H1 (cell line): ENCODE measurements at regions not wholly inside any gene's neighbourhood (a gene's known extent, or its start where the extent isn't known, plus 50 kb on each side); places are given as distances from the start of the nearest gene placed in this dataset.
A peak's percentile ranks its signal among the peaks of the same experiment; 100 is the strongest.

ENCODE experiments used
- CTCF ChIA-PET: fragments of 300-600 bp; sonication (Branson Sonifier 250); formaldehyde crosslinking; loops from one replicate; lab custom pipeline; 2021; ENCODE audit not compliant: partially characterized antibody; lab: Charles Lee
- POLR2A ChIA-PET: fragments of 300-600 bp; sonication (Branson Sonifier 250); formaldehyde crosslinking; loops from one replicate; lab custom pipeline; 2021; ENCODE audit warnings: inconsistent platforms; ENCODE audit not compliant: partially characterized antibody; lab: Charles Lee
- DNase-seq, 2 experiments: peaks; one replicate each; pipeline versions ENCODE4 v3.0.0 to v3.0.0-alpha.2; 2010 to 2022; ENCODE audit warnings: low spot score in 2 of 2, low read depth in 1 of 2, mixed read lengths in 1 of 2
- FAIRE-seq: peaks from 2 replicates; lab custom pipeline; 2011; peaks lifted over from hg19 to GRCh38; lab: Jason Lieb, UNC
- H2AFZ ChIP-seq: 2 replicates; pipeline ENCODE4 v1.8.1; 2012; ENCODE audit warnings: low read length, inconsistent platforms
- H2AK5ac ChIP-seq: 2 replicates; pipeline ENCODE4 v1.6.1; 2013; ENCODE audit warnings: low read depth, low read length
- H2BK120ac ChIP-seq: replicated peaks from 2 replicates; pipeline ENCODE3; 2013; ENCODE audit warnings: low read depth, low read length, inconsistent platforms
- H2BK12ac ChIP-seq: 2 replicates; pipeline ENCODE4 v1.6.1; 2013; ENCODE audit warnings: low read depth, low read length
- H2BK15ac ChIP-seq: 2 replicates; pipeline ENCODE4 v1.6.1; 2013; ENCODE audit warnings: low read length
- H2BK20ac ChIP-seq: 2 replicates; pipeline ENCODE4 v1.6.1; 2013; ENCODE audit warnings: low read length
- H2BK5ac ChIP-seq: 2 replicates; pipeline ENCODE4 v1.6.1; 2013; ENCODE audit warnings: low read depth, low read length
- H3K14ac ChIP-seq: 2 replicates; pipeline ENCODE4 v1.6.1; 2013; ENCODE audit warnings: inconsistent platforms; ENCODE audit not compliant: insufficient read length
- H3K18ac ChIP-seq: 2 replicates; pipeline ENCODE4 v1.6.1; 2013; ENCODE audit warnings: low read length; ENCODE audit errors: extremely low read depth
- H3K23ac ChIP-seq: 2 replicates; pipeline ENCODE4 v1.6.1; 2013; ENCODE audit warnings: inconsistent platforms; ENCODE audit not compliant: insufficient read length
- H3K23me2 ChIP-seq: 2 replicates; pipeline ENCODE4 v1.6.1; 2013; ENCODE audit warnings: low read depth, low read length
- H3K27ac ChIP-seq: 2 replicates; pipeline ENCODE4 v1.6.1; 2011; ENCODE audit warnings: low read depth, low read length, inconsistent platforms
- H3K27me3 ChIP-seq, 4 experiments: replicated peaks in 1 of 4; 1 replicate in 1 of 4; 2 replicates in 3 of 4; pipeline versions ENCODE4 v1.6.1 to v1.8.1; 2011 to 2013; ENCODE audit warnings: low read length in 3 of 4, mild to moderate bottlenecking in 3 of 4, inconsistent platforms in 2 of 4, mixed read lengths in 2 of 4, moderate library complexity in 1 of 4; ENCODE audit not compliant: control insufficient read depth in 3 of 4, insufficient read depth in 3 of 4; ENCODE audit errors: extremely low read depth in 1 of 4
- H3K36me3 ChIP-seq, 4 experiments: 2 replicates each; pipeline versions ENCODE4 v1.6.1 to v1.8.1; 2011 to 2013; ENCODE audit warnings: mild to moderate bottlenecking in 4 of 4, low read length in 3 of 4, moderate library complexity in 2 of 4, control low read depth in 1 of 4, inconsistent platforms in 1 of 4; ENCODE audit not compliant: insufficient read depth in 4 of 4, control insufficient read depth in 2 of 4
- H3K4ac ChIP-seq: replicated peaks from 2 replicates; pipeline ENCODE3; 2013; ENCODE audit warnings: low read length, low read depth, mixed read lengths, inconsistent platforms; ENCODE audit not compliant: insufficient read length
- H3K4me1 ChIP-seq, 4 experiments: replicated peaks in 1 of 4; 1 replicate in 1 of 4; 2 replicates in 3 of 4; pipeline versions ENCODE4 v1.6.1 to v1.8.1; 2011 to 2013; ENCODE audit warnings: low read length in 3 of 4, inconsistent platforms in 2 of 4, mixed read lengths in 1 of 4; ENCODE audit not compliant: insufficient read depth in 4 of 4, control insufficient read depth in 3 of 4
- H3K4me2 ChIP-seq, 2 experiments: 2 replicates each; pipeline versions ENCODE4 v1.6.1 to v1.8.1; 2011 to 2013; ENCODE audit warnings: low read depth in 2 of 2, low read length in 2 of 2, control low read depth in 1 of 2, inconsistent platforms in 1 of 2, mild to moderate bottlenecking in 1 of 2; ENCODE audit not compliant: insufficient read depth in 1 of 2
- H3K4me3 ChIP-seq, 4 experiments: fragments of 200-600, 300-600 bp in 1 of 4; sonication (generic), shearing (Covaris generic), sonication (Bioruptor Twin) in 1 of 4; 2 replicates each; pipeline versions ENCODE4 v1.5.1 to v1.8.1; 2011 to 2016; ENCODE audit warnings: low read length in 4 of 4, low read depth in 3 of 4, control low read depth in 2 of 4, inconsistent platforms in 2 of 4, mild to moderate bottlenecking in 2 of 4, mixed read lengths in 1 of 4, moderate library complexity in 1 of 4; ENCODE audit not compliant: insufficient read depth in 2 of 4; ENCODE audit errors: extremely low read depth in 1 of 4
- H3K56ac ChIP-seq: replicated peaks from 2 replicates; pipeline ENCODE3; 2013; ENCODE audit warnings: low read depth, mild to moderate bottlenecking, mixed read lengths, low read length, inconsistent platforms; ENCODE audit not compliant: insufficient read length
- H3K79me1 ChIP-seq: 2 replicates; pipeline ENCODE4 v1.6.1; 2013; ENCODE audit warnings: low read depth, low read length, control low read depth
- H3K79me2 ChIP-seq, 2 experiments: 2 replicates each; pipeline versions ENCODE4 v1.6.1 to v1.8.1; 2012 to 2013; ENCODE audit warnings: low read length in 2 of 2, mild to moderate bottlenecking in 2 of 2, inconsistent platforms in 1 of 2; ENCODE audit not compliant: insufficient read depth in 2 of 2, control insufficient read depth in 1 of 2
- H3K9ac ChIP-seq, 4 experiments: replicated peaks in 1 of 4; 1 replicate in 1 of 4; 2 replicates in 3 of 4; pipeline versions ENCODE4 v1.6.1 to v1.8.1; 2011 to 2013; ENCODE audit warnings: low read depth in 3 of 4, low read length in 3 of 4, control low read depth in 2 of 4, mild to moderate bottlenecking in 2 of 4, moderate library complexity in 2 of 4, inconsistent platforms in 1 of 4; ENCODE audit errors: extremely low read depth in 1 of 4
- H3K9me3 ChIP-seq, 2 experiments: 2 replicates each; pipeline versions ENCODE4 v1.6.1 to v1.8.1; 2012 to 2013; ENCODE audit warnings: mild to moderate bottlenecking in 2 of 2, moderate library complexity in 2 of 2, control low read depth in 1 of 2, inconsistent platforms in 1 of 2, low read depth in 1 of 2, low read length in 1 of 2, mixed read lengths in 1 of 2; ENCODE audit not compliant: insufficient read depth in 2 of 2
- H4K20me1 ChIP-seq, 2 experiments: replicated peaks in 1 of 2; 2 replicates each; pipeline versions ENCODE3 to v1.8.1; 2011 to 2013; ENCODE audit warnings: inconsistent platforms in 2 of 2, low read length in 2 of 2, mild to moderate bottlenecking in 1 of 2; ENCODE audit not compliant: insufficient read depth in 2 of 2, control insufficient read depth in 1 of 2
- H4K5ac ChIP-seq: 2 replicates; pipeline ENCODE4 v1.6.1; 2013; ENCODE audit warnings: low read length, low read depth, mixed read lengths, inconsistent platforms; ENCODE audit not compliant: insufficient read length
- H4K8ac ChIP-seq: 2 replicates; pipeline ENCODE4 v1.8.0; 2013; ENCODE audit warnings: mild to moderate bottlenecking, moderate library complexity, low read length, inconsistent platforms; ENCODE audit not compliant: insufficient read depth; ENCODE audit errors: extremely low read depth
- H4K91ac ChIP-seq: replicated peaks from 2 replicates; pipeline ENCODE3; 2013; ENCODE audit warnings: low read length, mixed read lengths, inconsistent platforms; ENCODE audit not compliant: insufficient read length
- CEBPB ChIP-seq: IDR thresholded peaks from 2 replicates; pipeline ENCODE4 v1.6.1; 2012; ENCODE audit warnings: low read depth, low read length
- GTF2F1 ChIP-seq: IDR thresholded peaks from 2 replicates; pipeline ENCODE4 v1.6.1; 2012; ENCODE audit warnings: low read depth, low read length, improper control_type of control experiment, borderline replicate concordance
- JUND ChIP-seq: IDR thresholded peaks from 2 replicates; pipeline ENCODE4 v1.6.1; 2011; ENCODE audit warnings: mild to moderate bottlenecking, improper control_type of control experiment, low read length
- POLR2AphosphoS5 ChIP-seq: IDR thresholded peaks from 2 replicates; pipeline ENCODE4 v1.6.1; 2011; ENCODE audit warnings: low read depth, low read length
- POU5F1 ChIP-seq: IDR thresholded peaks from 2 replicates; pipeline ENCODE4 v1.6.1; 2011; ENCODE audit warnings: low read depth, mild to moderate bottlenecking, low read length, moderate library complexity
- SUZ12 ChIP-seq: fragments of 200-600 bp; sonication (generic); IDR thresholded peaks from 2 replicates; pipeline ENCODE4 v1.6.1; 2012; ENCODE audit warnings: mild to moderate bottlenecking, inconsistent platforms, low read length, moderate library complexity, mixed read lengths
- TBP ChIP-seq: IDR thresholded peaks from 2 replicates; pipeline ENCODE4 v1.6.1; 2011; ENCODE audit warnings: low read depth, low read length, improper control_type of control experiment
- WGBS, 2 experiments: shearing (Covaris generic) in 1 of 2; methylation state at CpG; one replicate each; pipeline versions ENCODE4 v1.1.6 to v1.1.7; 2013 to 2015; ENCODE audit warnings: low lambda C conversion rate in 2 of 2, mixed read lengths in 2 of 2, inconsistent platforms in 1 of 2, low coverage in 1 of 2, missing lambda C conversion rate in 1 of 2; ENCODE audit not compliant: insufficient replicate concordance in 2 of 2, insufficient coverage in 1 of 2, insufficient read length in 1 of 2; ENCODE audit errors: extremely low coverage in 1 of 2, missing lambda C conversion rate in 1 of 2; 5-methylcytosine and 5-hydroxymethylcytosine counted together
- TF ChIP-seq, protein P1 (sequence below): IDR thresholded peaks from 2 replicates; pipeline ENCODE4 v1.6.1; 2012; ENCODE audit warnings: inconsistent platforms
- TF ChIP-seq, protein P2 (sequence below), 3 experiments: IDR thresholded peaks; 1 replicate in 2 of 3; 2 replicates in 1 of 3; pipeline versions ENCODE4 v1.5.1 to v1.6.1; 2011; ENCODE audit warnings: low read length in 3 of 3, mild to moderate bottlenecking in 3 of 3, inconsistent platforms in 2 of 3, low read depth in 1 of 3, moderate library complexity in 1 of 3; ENCODE audit not compliant: insufficient read depth in 1 of 3; ENCODE audit errors: control extremely low read depth in 1 of 3

DNA sequence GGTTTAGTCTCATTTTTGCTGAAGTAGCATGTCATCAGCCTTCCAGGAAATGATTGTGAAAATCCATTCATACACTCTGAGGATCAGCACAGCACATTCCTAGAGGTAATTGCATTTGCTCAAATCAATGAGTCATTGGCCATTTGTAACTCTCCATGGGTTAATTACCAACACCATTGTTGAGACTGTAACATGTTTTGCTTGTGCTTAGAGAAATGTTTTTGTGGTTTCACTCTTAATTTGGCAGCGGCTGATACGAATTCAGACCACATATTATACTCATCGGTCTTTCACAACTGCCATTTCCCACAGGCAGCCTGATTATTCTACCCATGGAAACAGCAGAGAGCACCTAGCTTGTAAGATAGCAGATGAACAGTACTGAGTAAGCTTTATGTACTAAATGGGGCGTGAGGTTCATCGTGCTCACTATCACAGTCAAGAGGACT lies 110.3 kb downstream of the NHLRC3 start:
- POLR2A ChIA-PET: no interaction called here
- FAIRE-seq (no peak), DNase-seq (no peak)
- Histone ChIP-seq H3K9me3 (no peaks in the 10 kb centered on the region), H3K4me3 (no peak overlapping the region), H3K79me1 (no peaks in the 10 kb centered on the region), H3K9ac (no peak overlapping the region), H3K4ac (no peak overlapping the region), H3K18ac (no peak overlapping the region), H4K91ac (no peak overlapping the region), H4K8ac (no peak overlapping the region), H3K14ac (no peak overlapping the region), H2BK120ac (no peak overlapping the region), H2BK5ac (no peak overlapping the region), H3K36me3 (no peaks in the 10 kb centered on the region), H3K23me2 (no peaks in the 10 kb centered on the region), H2AFZ (peak overlapping the region; percentile 47; the same call in 1 of the 2 replicates), H3K56ac (no peak overlapping the region), H4K20me1 (no peaks in the 10 kb centered on the region), H2BK12ac (no peak overlapping the region), H3K4me1 (peaks cover 0 to 4% (median 0%) of the 10 kb centered on the region in 4 experiments; a peak in 2 of 7 replicates), H3K4me2 (no peak overlapping the region), H3K23ac (no peak overlapping the region), H2BK15ac (no peak overlapping the region), H3K79me2 (no peaks in the 10 kb centered on the region), H2AK5ac (no peak overlapping the region), H2BK20ac (no peak overlapping the region), H3K27ac (no peak overlapping the region), H4K5ac (no peak overlapping the region), H3K27me3 (peaks cover 0 to 1% (median 0%) of the 10 kb centered on the region in 4 experiments; a peak in 2 of 7 replicates)
- CTCF ChIA-PET: interaction anchor here (1.1 kb wide), 2 partner anchors 100 to 464 kb away, joined by 3 read pairs; no protein-coding TSS in a partner anchor
- WGBS, 2 experiments: 92% methylated on average over 5 of the region's 5 CpGs; no CpG with 5 or more reads in 1 of the 2 experiments
- TF ChIP-seq JUND (peak; percentile 62; the same call in 1 of the 2 replicates), CEBPB (no peak), GTF2F1 (no peak), POLR2AphosphoS5 (no peak), TBP (no peak), POU5F1 (no peak), SUZ12 (no peak)
- TF ChIP-seq, protein P1, sequence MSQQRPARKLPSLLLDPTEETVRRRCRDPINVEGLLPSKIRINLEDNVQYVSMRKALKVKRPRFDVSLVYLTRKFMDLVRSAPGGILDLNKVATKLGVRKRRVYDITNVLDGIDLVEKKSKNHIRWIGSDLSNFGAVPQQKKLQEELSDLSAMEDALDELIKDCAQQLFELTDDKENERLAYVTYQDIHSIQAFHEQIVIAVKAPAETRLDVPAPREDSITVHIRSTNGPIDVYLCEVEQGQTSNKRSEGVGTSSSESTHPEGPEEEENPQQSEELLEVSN: no peak
- TF ChIP-seq, protein P2, sequence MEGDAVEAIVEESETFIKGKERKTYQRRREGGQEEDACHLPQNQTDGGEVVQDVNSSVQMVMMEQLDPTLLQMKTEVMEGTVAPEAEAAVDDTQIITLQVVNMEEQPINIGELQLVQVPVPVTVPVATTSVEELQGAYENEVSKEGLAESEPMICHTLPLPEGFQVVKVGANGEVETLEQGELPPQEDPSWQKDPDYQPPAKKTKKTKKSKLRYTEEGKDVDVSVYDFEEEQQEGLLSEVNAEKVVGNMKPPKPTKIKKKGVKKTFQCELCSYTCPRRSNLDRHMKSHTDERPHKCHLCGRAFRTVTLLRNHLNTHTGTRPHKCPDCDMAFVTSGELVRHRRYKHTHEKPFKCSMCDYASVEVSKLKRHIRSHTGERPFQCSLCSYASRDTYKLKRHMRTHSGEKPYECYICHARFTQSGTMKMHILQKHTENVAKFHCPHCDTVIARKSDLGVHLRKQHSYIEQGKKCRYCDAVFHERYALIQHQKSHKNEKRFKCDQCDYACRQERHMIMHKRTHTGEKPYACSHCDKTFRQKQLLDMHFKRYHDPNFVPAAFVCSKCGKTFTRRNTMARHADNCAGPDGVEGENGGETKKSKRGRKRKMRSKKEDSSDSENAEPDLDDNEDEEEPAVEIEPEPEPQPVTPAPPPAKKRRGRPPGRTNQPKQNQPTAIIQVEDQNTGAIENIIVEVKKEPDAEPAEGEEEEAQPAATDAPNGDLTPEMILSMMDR (IDR thresholded peaks at IDR 0.05; ENCODE audit: control extremely low read depth in 1 of 3, insufficient read depth in 1 of 3, low read depth in 1 of 3, low read length in 3 of 3): no peak
